Gastroesophageal sphincter (tissue), 4 donors: ENCODE measurements at regions not wholly inside any gene's neighbourhood (a gene's known extent, or its start where the extent isn't known, plus 50 kb on each side); places are given as distances from the start of the nearest gene placed in this dataset.

Source experiments
- ATAC-seq: fragments of 150-250 bp; one replicate; pipeline ENCODE4 v1.9.1; 2016; ENCODE audit warnings: mild to moderate bottlenecking, moderate library complexity
- H3K27ac ChIP-seq, 4 donors: fragments of 200-600 bp; sonication (generic) in 3 of 4; 1 replicate in 3 of 4; 2 replicates in 1 of 4; pipeline ENCODE4 v1.5.1; 2016 to 2019
- H3K27me3 ChIP-seq: fragments of 200-600 bp; sonication (generic); one replicate; pipeline ENCODE4 v1.5.1; 2019
- H3K36me3 ChIP-seq, 2 donors: fragments of 200-600 bp; sonication (generic); one replicate each; pipeline ENCODE4 v1.5.1; 2019; ENCODE audit warnings: control low read depth in 1 of 2
- H3K4me1 ChIP-seq, 3 donors: fragments of 200-600 bp; sonication (generic); 1 replicate in 2 of 3; 2 replicates in 1 of 3; pipeline ENCODE4 v1.5.1; 2016 to 2019; ENCODE audit warnings: control low read depth in 2 of 3
- H3K4me3 ChIP-seq, 2 donors: fragments of 200-600 bp; sonication (generic); one replicate each; pipeline ENCODE4 v1.5.1; 2019; ENCODE audit warnings: mild to moderate bottlenecking in 1 of 2, moderate library complexity in 1 of 2
- H3K9me3 ChIP-seq, 3 donors: fragments of 200-600 bp; sonication (generic); one replicate each; pipeline ENCODE4 v1.5.1; 2017 to 2019; ENCODE audit warnings: control low read depth in 2 of 3
- CTCF ChIP-seq, 4 experiments: fragments of 200-600 bp in 2 of 4; fragments of 450-650 bp in 2 of 4; sonication (generic) in 1 of 4; IDR thresholded peaks; one replicate each; pipeline ENCODE4 v1.5.1; 2017 to 2019; ENCODE audit warnings: antibody characterized with exemption in 4 of 4, mild to moderate bottlenecking in 2 of 4, moderate library complexity in 2 of 4
- EP300 ChIP-seq: sonication (generic); formaldehyde crosslinking; IDR thresholded peaks from one replicate; pipeline ENCODE4 v1.6.1; 2017; ENCODE audit warnings: antibody characterized with exemption, mild to moderate bottlenecking
- POLR2A ChIP-seq, 2 donors: fragments of 450-650 bp; IDR thresholded peaks; one replicate each; pipeline ENCODE4 v1.6.1; 2017; ENCODE audit warnings: antibody characterized with exemption in 2 of 2, mild to moderate bottlenecking in 2 of 2, moderate library complexity in 1 of 2
- POLR2AphosphoS5 ChIP-seq: sonication (generic); formaldehyde crosslinking; IDR thresholded peaks from one replicate; pipeline ENCODE4 v1.6.1; 2017; ENCODE audit warnings: antibody characterized with exemption
- WGBS, 2 donors: methylation state at CpG; one replicate each; pipeline ENCODE4 v1.1.5; 2018; ENCODE audit warnings: low coverage in 1 of 2; 5-methylcytosine and 5-hydroxymethylcytosine counted together

- TF ChIP-seq EP300 = no peak
- TF ChIP-seq CTCF (IDR thresholded peaks at IDR 0.05) = no peak
- no peak for TF ChIP-seq POLR2A (IDR thresholded peaks at IDR 0.05)
- no peak for TF ChIP-seq POLR2AphosphoS5
- Histone ChIP-seq H3K27me3 (no peaks in the 10 kb centered on the region), H3K4me3 (no peak overlapping the region), H3K9me3 (no peaks in the 10 kb centered on the region), H3K4me1 (no peaks in the 10 kb centered on the region), H3K36me3 (no peaks in the 10 kb centered on the region), H3K27ac (no peak overlapping the region)
- WGBS, 2 donors = 59 to 100% methylated on average over 2 to 3 of the region's 3 CpGs
- no peak for ATAC-seq
Observed at GRCh38 chr1:218796773-218797172, 376.9 kb upstream of the LYPLAL1 start.

- Histone ChIP-seq H3K4me1 (no peaks in the 10 kb centered on the region), H3K4me3 (no peak overlapping the region), H3K27me3 (no peaks in the 10 kb centered on the region), H3K9me3 (no peaks in the 10 kb centered on the region), H3K27ac (no peak overlapping the region), H3K36me3 (no peaks in the 10 kb centered on the region)
- no peak for TF ChIP-seq POLR2AphosphoS5
- TF ChIP-seq EP300 = no peak
- TF ChIP-seq CTCF (IDR thresholded peaks at IDR 0.05) = no peak
- no peak for TF ChIP-seq POLR2A (IDR thresholded peaks at IDR 0.05)
- ATAC-seq = no peak
- 86 to 87% methylated on average over 2 to 3 of the region's 3 CpGs for WGBS, 2 donors
Observed at GRCh38 chr1:218802799-218803198, 370.9 kb upstream of the LYPLAL1 start.

- WGBS, 2 donors = 86 to 88% methylated on average over 3 of the region's 3 CpGs
- ATAC-seq = no peak
- H3K4me3 ChIP-seq = no peak overlapping the region
- no peaks in the 10 kb centered on the region for H3K4me1 ChIP-seq
- H3K27ac ChIP-seq = no peak overlapping the region
- TF ChIP-seq CTCF (IDR thresholded peaks at IDR 0.05) (no peak), EP300 (no peak), POLR2A (IDR thresholded peaks at IDR 0.05) (no peak), POLR2AphosphoS5 (no peak)
- H3K9me3 ChIP-seq = no peaks in the 10 kb centered on the region
- no peaks in the 10 kb centered on the region for H3K36me3 ChIP-seq
- no peaks in the 10 kb centered on the region for H3K27me3 ChIP-seq
Observed at GRCh38 chr1:218803351-218803997, 370.2 kb upstream of the LYPLAL1 start.

GRCh38 chr1:218804014-218804785, 369.5 kb upstream of the LYPLAL1 start:
- H3K36me3 ChIP-seq = no peaks in the 10 kb centered on the region
- H3K4me3 ChIP-seq = no peak overlapping the region
- TF ChIP-seq EP300 (no peak), CTCF (IDR thresholded peaks at IDR 0.05) (no peak), POLR2A (IDR thresholded peaks at IDR 0.05) (no peak), POLR2AphosphoS5 (no peak)
- H3K9me3 ChIP-seq = no peaks in the 10 kb centered on the region
- H3K27ac ChIP-seq = no peak overlapping the region
- H3K4me1 ChIP-seq = no peaks in the 10 kb centered on the region
- H3K27me3 ChIP-seq = no peaks in the 10 kb centered on the region
- no peak for ATAC-seq

GRCh38 chr1:218809061-218809460, 364.6 kb upstream of the LYPLAL1 start:
- Histone ChIP-seq H3K27ac (no peak overlapping the region), H3K27me3 (no peaks in the 10 kb centered on the region), H3K9me3 (no peaks in the 10 kb centered on the region), H3K4me3 (no peak overlapping the region), H3K36me3 (no peaks in the 10 kb centered on the region), H3K4me1 (no peaks in the 10 kb centered on the region)
- TF ChIP-seq EP300 = no peak
- no peak for TF ChIP-seq CTCF (IDR thresholded peaks at IDR 0.05)
- TF ChIP-seq POLR2AphosphoS5 = no peak
- no peak for TF ChIP-seq POLR2A (IDR thresholded peaks at IDR 0.05)
- no peak for ATAC-seq
- 76 to 80% methylated on average over 3 of the region's 3 CpGs for WGBS, 2 donors
